Hindlimb muscle (tissue), 1 donor: ENCODE measurements at regions not wholly inside any gene's neighbourhood (a gene's known extent, or its start where the extent isn't known, plus 50 kb on each side); places are given as distances from the start of the nearest gene placed in this dataset.

Experiments used
- DNase-seq: peaks from one replicate; pipeline ENCODE4 v3.0.0-alpha.2; 2013

GRCh38 chr22:49452362-49452946 lies 375.2 kb downstream of the BRD1 start:
- DNase-seq = no peak

DNA sequence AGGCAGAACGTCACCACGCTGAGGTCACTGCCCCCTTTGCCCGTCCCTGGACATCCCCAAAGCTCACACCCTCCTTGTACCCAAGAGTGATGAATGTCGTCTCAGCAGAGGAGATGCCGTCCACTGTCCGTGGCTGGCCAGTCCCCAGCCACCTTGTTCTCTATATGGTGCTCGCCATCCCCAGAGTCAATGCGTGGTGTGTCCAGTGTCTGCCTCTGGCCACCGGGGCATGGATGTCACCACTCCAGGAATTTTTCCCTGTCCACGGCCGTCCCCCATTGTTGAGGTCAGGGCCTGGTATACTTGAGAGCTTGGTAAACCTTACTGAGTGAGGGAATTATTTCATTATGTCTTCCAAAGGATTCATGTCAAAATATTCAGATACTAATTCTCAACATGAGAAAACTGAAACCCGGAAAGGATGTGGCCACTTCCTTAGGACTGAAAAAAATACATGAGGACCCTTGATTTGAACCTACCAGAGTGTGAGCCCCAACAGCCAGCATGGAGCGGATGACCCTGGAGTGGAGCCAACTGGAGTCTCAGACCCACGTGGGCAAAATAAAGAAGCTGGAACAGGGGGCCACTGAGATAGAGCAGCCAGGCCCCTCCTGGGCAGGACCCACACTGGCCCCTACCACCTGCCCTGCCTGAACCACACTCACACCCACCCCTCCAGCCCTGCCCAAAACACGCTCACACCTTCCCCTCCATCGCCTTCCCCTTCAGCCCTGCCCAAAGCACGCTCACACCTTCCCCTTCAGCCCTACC lies 376.4 kb downstream of the BRD1 start:
- no peak for DNase-seq

DNA sequence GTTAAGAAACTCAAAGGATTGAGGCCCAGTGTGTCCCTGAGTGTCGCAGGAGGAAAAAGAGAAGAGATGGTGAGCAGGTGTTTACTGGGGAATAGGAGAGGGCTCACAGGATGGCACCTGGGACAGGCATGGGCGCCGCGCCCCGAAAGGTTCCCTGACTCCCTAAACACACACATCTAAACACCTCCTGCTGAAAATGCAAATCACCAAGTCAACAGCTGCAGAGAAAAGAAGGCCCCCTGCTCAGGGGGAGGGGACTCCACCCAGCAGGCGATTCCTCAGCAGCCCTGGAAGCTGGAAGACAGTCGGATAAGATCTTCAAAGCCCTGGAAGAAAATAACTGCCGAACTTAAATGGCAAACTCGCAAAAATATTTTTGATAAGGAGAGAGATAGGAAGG lies 377.2 kb downstream of the BRD1 start:
- no peak for DNase-seq

DNA sequence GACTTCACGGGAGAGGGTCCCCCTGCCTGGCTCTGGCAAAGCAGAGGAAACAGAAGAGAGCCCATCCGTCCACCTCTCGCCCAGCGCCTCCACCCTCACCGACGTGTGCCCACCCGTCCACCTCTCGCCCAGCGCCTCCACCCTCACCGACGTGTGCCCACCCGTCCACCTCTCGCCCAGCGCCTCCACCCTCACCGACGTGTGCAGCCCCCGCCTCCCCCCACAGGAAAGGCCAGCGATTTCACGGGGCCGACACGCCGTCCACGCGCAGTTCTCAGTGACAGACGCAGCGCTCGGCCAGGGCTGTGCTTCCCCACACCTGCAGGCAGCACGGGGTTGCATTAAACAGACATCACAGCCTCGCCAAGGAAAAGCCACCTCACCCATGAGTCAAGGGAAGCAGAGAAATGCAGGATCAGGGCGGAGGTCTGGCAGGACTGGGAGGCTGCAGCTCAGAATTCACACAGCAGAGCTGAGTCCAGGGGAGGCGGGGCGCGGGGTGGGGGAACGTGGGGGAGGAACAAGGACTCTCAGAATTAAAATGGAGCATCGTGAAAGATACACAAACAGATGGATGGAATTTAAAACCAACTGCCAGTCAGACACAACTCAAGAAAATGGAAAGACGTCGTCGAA lies 377.7 kb downstream of the BRD1 start:
- DNase-seq = no peak

DNA sequence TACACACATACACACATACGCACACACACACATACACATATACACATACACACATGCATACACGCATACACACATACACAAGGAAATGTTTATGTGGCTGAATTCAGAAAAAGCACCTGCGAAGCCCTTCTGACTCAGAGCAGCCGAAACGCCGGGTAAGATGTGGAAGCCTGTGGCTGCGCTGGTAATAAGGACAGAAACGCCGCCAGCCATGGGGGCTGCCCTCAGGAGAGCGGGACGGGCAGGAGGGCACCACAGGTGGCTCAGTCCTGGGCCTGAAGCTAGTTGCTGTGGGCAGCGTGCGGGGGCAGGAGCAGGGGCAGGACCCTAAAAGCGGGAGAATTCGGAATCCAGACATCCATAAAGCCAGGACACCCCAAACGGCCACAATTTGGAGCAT lies 378.3 kb downstream of the BRD1 start:
- DNase-seq = no peak

- DNase-seq = no peak
Measured at GRCh38 chr22:49448526-49448925, 379.1 kb downstream of the BRD1 start.

- DNase-seq = no peak
Measured at GRCh38 chr22:49447837-49448236, 379.8 kb downstream of the BRD1 start.

DNA sequence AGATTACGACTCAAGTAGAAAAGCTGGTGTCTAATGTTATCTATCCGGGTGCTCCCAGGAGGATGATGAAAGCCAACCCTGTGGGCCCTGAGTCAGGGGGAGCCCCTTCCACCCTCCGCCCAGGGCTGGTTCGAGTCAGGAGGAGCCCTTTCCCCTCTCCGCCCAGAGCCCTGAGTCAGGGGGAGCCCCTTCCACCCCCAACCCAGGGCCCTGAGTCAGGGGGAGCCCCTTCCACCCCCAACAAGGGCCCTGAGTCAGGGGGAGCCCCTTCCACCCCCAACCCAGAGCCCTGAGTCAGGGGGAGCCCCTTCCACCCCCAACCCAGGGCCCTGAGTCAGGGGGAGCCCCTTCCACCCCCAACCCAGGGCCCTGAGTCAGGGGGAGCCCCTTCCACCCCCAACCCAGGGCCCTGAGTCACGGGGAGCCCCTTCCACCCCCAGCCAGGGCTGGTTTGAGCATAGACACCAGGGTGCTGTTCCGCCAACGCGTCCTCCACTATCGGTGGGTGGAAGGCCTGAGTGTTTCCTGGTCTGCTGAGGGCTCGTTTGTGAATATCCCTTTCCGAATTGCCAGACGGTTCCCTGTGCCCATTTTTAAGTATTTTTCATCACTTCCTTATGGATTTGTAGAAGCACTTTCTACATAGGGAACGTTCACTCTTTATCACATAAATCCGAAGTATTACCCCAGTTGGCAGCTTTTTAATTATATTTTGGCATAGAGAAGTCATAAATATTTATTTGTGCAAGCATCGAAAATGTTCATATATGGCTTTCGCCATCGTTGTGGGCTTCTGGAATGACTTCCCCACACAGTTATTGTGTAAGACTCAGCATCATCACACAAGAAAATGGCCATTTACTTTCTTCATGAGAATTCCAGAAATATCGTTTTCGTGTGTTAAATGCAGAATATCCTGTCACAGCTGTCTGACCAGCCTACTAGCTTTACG lies 380.6 kb downstream of the BRD1 start:
- no peak for DNase-seq

GRCh38 chr22:49446145-49446758 lies 381.4 kb downstream of the BRD1 start:
- DNase-seq = no peak

DNA sequence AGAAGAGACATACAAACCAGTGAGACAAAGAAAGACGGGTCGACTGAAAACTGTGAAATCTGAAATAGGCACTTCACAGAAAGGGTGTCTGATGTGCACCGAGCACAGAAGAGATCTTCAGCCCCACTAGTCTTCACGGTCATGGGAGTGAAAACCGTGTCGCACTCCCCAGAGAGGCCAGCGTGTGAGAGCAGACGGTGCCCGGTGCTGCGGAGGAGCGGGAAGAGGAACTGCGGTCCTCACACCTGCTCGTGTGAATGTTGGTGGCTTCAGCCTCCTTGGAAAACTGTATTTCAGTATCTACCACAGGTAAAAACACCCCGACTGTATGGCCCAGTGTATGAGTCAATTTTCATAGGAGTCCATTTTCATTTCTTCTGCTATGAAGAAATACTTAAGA lies 382.9 kb downstream of the BRD1 start:
- no peak for DNase-seq

GRCh38 chr22:49440931-49441330 lies 386.7 kb downstream of the BRD1 start:
- DNase-seq = no peak

- DNase-seq = no peak
Measured at GRCh38 chr22:49439373-49439772, 388.3 kb downstream of the BRD1 start.

DNA sequence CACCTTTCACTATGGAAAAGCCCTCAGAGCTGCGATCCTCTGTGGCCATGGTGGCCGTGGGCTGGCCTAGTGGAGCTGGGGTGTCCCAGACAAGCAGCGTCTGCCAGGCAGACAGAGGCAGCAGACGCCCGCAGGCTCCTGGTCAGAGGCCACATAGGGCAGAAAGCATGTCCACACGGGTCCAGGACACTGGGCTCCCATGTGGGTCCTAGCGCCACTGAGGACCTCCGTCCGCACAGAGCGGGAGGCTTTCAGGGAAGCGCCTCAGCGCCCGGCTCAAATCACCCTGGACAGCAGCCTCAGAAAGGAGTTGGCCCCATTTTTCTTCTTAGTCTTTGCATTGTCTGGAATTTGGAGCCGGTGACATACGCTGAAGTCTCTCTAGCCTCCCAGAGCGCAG lies 389.7 kb downstream of the BRD1 start:
- DNase-seq = no peak

GRCh38 chr22:49437356-49437755 lies 390.3 kb downstream of the BRD1 start:
- no peak for DNase-seq

- no peak for DNase-seq
Measured at GRCh38 chr22:49436056-49436455, 391.6 kb downstream of the BRD1 start.

GRCh38 chr22:49435596-49435995 lies 392.1 kb downstream of the BRD1 start:
- no peak for DNase-seq

- no peak for DNase-seq
Measured at GRCh38 chr22:49433717-49434611, 393.7 kb downstream of the BRD1 start.

GRCh38 chr22:49432897-49433443 lies 394.7 kb downstream of the BRD1 start:
- DNase-seq = no peak

GRCh38 chr22:49432211-49432896 lies 395.3 kb downstream of the BRD1 start:
- DNase-seq = no peak

DNA sequence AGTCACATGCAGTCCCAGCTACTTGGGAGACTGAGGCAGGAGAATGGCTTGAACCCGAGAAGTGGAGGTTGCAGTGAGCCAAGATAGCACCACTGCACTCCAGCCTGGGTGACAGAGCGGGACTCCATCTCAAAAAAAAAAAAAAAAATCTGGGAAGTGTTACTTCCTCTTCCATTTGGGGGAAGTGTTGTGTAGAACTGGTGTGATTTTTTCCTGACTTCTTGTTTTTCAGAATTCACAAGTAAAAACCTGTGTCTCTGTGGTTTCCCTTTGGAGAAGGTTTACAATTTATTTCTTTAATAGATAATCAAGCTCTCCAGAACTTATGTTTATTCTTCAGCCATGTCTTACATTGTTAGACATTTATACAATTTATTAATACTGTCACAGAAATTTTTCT lies 396.1 kb downstream of the BRD1 start:
- DNase-seq = no peak
